Stimulated activated naive CD8-positive, alpha-beta T cell treated with anti-CD3 and anti-CD28 coated beads, Interleukin-15, Interleukin-2, amounts not matched to agents 100 ng/mL and 50 ng/mL, for 24 hours (primary cell): ENCODE measurements at regions not wholly inside any gene's neighbourhood (a gene's known extent, or its start where the extent isn't known, plus 50 kb on each side); places are given as distances from the start of the nearest gene placed in this dataset.

ENCODE experiments used
- H3K27ac Mint-ChIP-seq: one replicate; pipeline ENCODE4 v1.8.0; 2021; ENCODE audit warnings: mild to moderate bottlenecking, mixed read lengths
- H3K27me3 Mint-ChIP-seq: one replicate; pipeline ENCODE4 v1.8.0; 2021; ENCODE audit warnings: mixed read lengths
- H3K36me3 Mint-ChIP-seq: one replicate; pipeline ENCODE4 v1.8.0; 2021; ENCODE audit warnings: low read depth, mixed read lengths
- H3K4me1 Mint-ChIP-seq: one replicate; pipeline ENCODE4 v1.8.0; 2021; ENCODE audit warnings: low read depth, mixed read lengths
- H3K4me3 Mint-ChIP-seq: one replicate; pipeline ENCODE4 v1.8.0; 2021; ENCODE audit warnings: mild to moderate bottlenecking, mixed read lengths
- H3K9me3 Mint-ChIP-seq: one replicate; pipeline ENCODE4 v1.8.0; 2021; ENCODE audit warnings: mixed read lengths

- H3K4me1 Mint-ChIP-seq: no peaks in the 10 kb centered on the region
- peaks cover 36% of the 10 kb centered on the region for H3K27me3 Mint-ChIP-seq
- no peak overlapping the region for H3K4me3 Mint-ChIP-seq
- peaks cover 23% of the 10 kb centered on the region for H3K9me3 Mint-ChIP-seq
- H3K36me3 Mint-ChIP-seq: no peaks in the 10 kb centered on the region
- H3K27ac Mint-ChIP-seq: no peak overlapping the region
Observed at GRCh38 chr20:4524792-4525191, 161.5 kb upstream of the PRNP start.

GRCh38 chr20:4524307-4524706 is 161.9 kb upstream of the PRNP start:
- H3K4me1 Mint-ChIP-seq: no peaks in the 10 kb centered on the region
- H3K9me3 Mint-ChIP-seq: peaks cover 18% of the 10 kb centered on the region
- no peak overlapping the region for H3K4me3 Mint-ChIP-seq
- peaks cover 33% of the 10 kb centered on the region for H3K27me3 Mint-ChIP-seq
- no peaks in the 10 kb centered on the region for H3K36me3 Mint-ChIP-seq
- H3K27ac Mint-ChIP-seq: no peak overlapping the region

- Mint-ChIP-seq H3K27ac (no peak overlapping the region), H3K4me1 (no peaks in the 10 kb centered on the region), H3K9me3 (peaks cover 4% of the 10 kb centered on the region), H3K4me3 (no peak overlapping the region), H3K27me3 (peaks cover 23% of the 10 kb centered on the region), H3K36me3 (no peaks in the 10 kb centered on the region)
Observed at GRCh38 chr20:4522310-4522709, 163.9 kb upstream of the PRNP start.

DNA sequence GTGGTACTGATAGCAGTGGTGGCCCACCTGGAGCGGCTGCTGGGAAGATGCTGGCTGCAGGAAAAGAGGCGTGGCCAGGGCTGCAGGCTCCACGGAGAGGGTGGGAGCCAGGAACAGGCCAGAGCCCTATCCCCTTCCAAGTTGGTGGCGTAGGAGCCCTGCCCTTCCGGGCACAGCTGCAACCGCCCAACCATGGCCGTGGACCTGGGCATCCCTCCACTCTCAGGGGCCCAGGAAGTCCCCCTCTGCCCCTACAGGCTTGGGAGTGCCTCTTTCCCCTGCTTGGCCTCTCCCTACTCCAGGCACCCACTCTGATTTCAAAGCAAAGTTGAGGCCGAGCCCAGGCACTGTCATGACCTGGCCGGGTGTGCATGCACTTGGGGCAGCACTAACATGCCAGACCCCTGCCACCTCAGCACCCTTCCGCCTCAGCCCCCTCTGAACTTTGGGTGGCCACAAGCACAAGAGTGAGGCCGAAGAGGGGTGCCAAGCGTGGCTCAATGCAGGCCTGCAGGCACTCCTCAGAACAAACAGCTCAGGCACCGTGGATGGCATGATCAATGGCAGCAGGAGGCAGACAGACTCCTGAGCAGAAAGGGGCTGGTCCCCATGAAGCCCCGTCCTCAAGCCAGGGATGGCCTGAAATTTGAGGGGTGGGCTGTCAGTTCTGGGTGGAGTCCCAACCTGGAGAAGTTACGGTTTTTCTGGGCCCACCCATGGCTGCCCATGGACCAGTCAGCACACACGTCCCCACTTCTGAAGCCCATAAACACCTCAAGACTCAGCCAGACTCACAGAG is 164.9 kb upstream of the PRNP start:
- Mint-ChIP-seq H3K36me3 (no peaks in the 10 kb centered on the region), H3K27me3 (peaks cover 25% of the 10 kb centered on the region), H3K9me3 (peaks cover 4% of the 10 kb centered on the region), H3K4me1 (no peaks in the 10 kb centered on the region), H3K4me3 (no peak overlapping the region), H3K27ac (no peak overlapping the region)

DNA sequence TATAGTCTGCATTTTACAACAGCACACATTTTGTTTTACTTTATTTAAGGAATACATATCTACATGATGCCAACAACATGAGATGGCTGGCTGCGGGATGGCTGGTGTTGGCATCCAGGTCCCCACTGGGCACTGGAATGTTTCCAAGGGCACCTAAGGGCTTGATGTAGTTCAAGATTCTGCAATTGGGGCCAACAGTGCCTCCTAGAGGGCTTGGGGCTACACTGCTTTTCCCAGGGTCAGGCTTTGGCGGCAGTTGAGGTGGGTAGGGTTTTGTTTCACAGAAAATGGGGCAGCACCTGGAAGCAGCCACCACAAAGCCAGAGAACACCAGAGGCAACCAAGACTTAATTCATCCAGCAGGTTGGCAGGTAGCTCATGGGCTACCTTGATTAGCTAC is 166.7 kb upstream of the PRNP start:
- H3K36me3 Mint-ChIP-seq: no peaks in the 10 kb centered on the region
- peaks cover 4% of the 10 kb centered on the region for H3K9me3 Mint-ChIP-seq
- H3K27ac Mint-ChIP-seq: no peak overlapping the region
- no peaks in the 10 kb centered on the region for H3K4me1 Mint-ChIP-seq
- peaks cover 35% of the 10 kb centered on the region for H3K27me3 Mint-ChIP-seq
- no peak overlapping the region for H3K4me3 Mint-ChIP-seq

DNA sequence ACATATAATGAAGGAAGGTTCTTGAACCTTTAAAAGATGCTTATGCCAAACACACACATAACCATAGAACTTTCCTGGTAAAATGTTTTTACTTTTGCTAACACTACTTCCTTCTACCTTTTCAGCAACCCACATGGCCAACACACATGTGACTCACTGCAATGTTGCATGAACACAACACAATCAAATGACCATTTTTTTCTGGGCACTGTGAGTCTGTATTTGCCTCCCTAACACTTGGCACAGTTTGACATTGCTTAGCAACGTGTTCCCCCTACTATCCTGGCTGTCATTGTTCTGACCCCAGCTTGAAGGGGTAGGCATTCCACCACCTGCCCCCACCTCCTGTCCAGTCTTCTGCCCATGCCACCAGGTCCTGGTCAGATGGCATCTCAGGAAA is 169.4 kb upstream of the PRNP start:
- Mint-ChIP-seq H3K4me3 (no peak overlapping the region), H3K27ac (no peak overlapping the region), H3K9me3 (no peaks in the 10 kb centered on the region), H3K36me3 (no peaks in the 10 kb centered on the region), H3K27me3 (peaks cover 42% of the 10 kb centered on the region), H3K4me1 (no peaks in the 10 kb centered on the region)

- no peaks in the 10 kb centered on the region for H3K36me3 Mint-ChIP-seq
- H3K4me3 Mint-ChIP-seq: no peak overlapping the region
- peaks cover 49% of the 10 kb centered on the region for H3K27me3 Mint-ChIP-seq
- H3K27ac Mint-ChIP-seq: no peak overlapping the region
- H3K9me3 Mint-ChIP-seq: peaks cover 11% of the 10 kb centered on the region
- H3K4me1 Mint-ChIP-seq: no peaks in the 10 kb centered on the region
Observed at GRCh38 chr20:4513720-4514119, 172.5 kb upstream of the PRNP start.

DNA sequence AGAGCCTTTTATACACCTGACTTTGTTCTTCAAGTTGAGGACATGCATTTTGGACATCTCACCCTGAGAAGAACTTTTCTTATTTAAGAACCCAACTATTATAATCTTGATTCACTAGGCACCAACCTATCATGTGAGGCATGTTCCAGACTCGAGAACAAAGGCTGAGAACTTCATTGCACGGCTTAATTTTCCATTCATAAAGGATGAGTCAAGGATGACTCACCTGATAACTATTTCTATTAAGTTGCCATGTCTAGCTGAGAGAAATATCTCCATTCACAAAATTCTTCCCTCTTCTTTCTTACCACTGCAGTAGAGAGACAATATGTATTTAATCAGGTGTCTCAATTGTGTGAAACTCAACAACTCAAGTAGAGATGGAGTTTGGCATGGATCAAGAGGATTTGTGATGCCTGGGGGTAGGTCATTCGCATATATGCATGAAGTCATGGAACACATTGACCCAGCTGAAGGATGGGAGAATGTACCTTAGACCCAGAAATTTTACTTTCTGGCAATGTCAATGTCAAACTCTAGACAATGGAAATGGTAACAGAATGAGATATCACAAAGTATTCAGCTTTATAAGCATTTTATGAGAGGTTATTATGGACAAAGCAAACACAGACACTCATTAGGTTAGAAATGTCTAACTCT is 173.2 kb upstream of the PRNP start:
- Mint-ChIP-seq H3K36me3 (no peaks in the 10 kb centered on the region), H3K27ac (no peak overlapping the region), H3K4me1 (no peaks in the 10 kb centered on the region), H3K4me3 (no peak overlapping the region), H3K27me3 (peaks cover 45% of the 10 kb centered on the region), H3K9me3 (peaks cover 11% of the 10 kb centered on the region)

GRCh38 chr20:4511776-4512175 is 174.5 kb upstream of the PRNP start:
- Mint-ChIP-seq H3K4me3 (no peak overlapping the region), H3K36me3 (no peaks in the 10 kb centered on the region), H3K9me3 (peaks cover 11% of the 10 kb centered on the region), H3K4me1 (no peaks in the 10 kb centered on the region), H3K27ac (no peak overlapping the region), H3K27me3 (peaks cover 39% of the 10 kb centered on the region)

DNA sequence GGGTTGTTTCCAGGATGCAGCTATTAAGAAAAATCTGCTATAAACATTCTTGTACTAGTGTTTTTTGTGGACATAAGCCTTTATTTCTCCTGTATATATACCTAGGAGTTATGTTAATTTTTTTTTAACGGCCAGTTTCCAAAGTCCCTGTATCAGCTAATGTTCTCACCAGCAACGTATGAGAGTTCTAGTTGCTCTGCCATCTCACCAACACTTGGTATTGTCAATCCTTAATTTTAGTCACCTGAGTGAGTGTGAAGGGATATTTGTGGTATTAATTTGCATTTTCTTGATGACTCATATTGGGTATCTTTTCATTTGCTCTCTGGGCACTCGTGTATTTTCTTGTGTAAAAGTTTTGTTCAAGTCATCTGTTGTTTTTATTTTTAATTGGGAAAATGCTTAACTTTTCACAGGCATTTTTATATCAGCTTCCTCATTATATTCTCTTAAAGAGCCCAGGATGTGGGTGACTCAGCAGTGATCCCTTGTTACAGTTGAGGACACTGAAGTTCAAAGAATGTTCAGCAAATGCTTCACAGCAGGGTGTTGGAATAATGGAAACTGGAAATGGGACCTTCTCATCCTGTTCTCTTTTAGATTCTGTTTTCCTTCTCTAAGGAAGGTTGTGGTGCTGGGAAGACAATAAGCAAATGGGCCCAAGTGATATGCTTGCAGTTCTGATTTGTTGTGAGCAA is 176.3 kb upstream of the PRNP start:
- no peaks in the 10 kb centered on the region for H3K36me3 Mint-ChIP-seq
- no peaks in the 10 kb centered on the region for H3K4me1 Mint-ChIP-seq
- H3K27ac Mint-ChIP-seq: no peak overlapping the region
- H3K4me3 Mint-ChIP-seq: no peak overlapping the region
- peaks cover 39% of the 10 kb centered on the region for H3K27me3 Mint-ChIP-seq
- H3K9me3 Mint-ChIP-seq: peaks cover 11% of the 10 kb centered on the region

GRCh38 chr20:4508773-4509172 is 177.5 kb upstream of the PRNP start:
- no peak overlapping the region for H3K4me3 Mint-ChIP-seq
- peaks cover 11% of the 10 kb centered on the region for H3K9me3 Mint-ChIP-seq
- peaks cover 33% of the 10 kb centered on the region for H3K27me3 Mint-ChIP-seq
- H3K36me3 Mint-ChIP-seq: no peaks in the 10 kb centered on the region
- no peak overlapping the region for H3K27ac Mint-ChIP-seq
- H3K4me1 Mint-ChIP-seq: no peaks in the 10 kb centered on the region

DNA sequence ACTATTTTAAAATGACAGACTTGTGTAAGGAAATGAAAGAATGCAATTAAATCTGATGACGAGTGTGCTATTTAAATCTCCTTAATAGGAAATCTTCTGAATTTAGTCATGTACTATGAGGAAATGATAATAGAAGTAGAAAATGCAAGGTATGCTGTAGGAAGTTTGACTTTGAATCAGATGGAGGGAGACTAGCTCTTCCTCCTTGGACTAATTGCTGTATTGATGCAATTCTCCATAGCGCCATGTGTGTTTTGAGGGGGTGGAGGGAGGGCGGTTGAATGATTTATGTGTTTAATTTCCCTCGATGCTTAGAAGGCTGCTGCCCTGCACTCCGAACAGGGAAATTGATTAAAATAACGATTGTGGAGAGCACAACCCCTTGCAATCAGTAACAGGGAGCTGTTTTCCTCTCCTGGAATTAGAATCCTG is 179.0 kb upstream of the PRNP start:
- Mint-ChIP-seq H3K27ac (no peak overlapping the region), H3K27me3 (peaks cover 29% of the 10 kb centered on the region), H3K4me3 (no peak overlapping the region), H3K4me1 (no peaks in the 10 kb centered on the region), H3K9me3 (peaks cover 11% of the 10 kb centered on the region), H3K36me3 (no peaks in the 10 kb centered on the region)

GRCh38 chr20:4504814-4505213 is 181.4 kb upstream of the PRNP start:
- no peaks in the 10 kb centered on the region for H3K36me3 Mint-ChIP-seq
- H3K27ac Mint-ChIP-seq: no peak overlapping the region
- H3K9me3 Mint-ChIP-seq: peaks cover 4% of the 10 kb centered on the region
- no peaks in the 10 kb centered on the region for H3K4me1 Mint-ChIP-seq
- H3K27me3 Mint-ChIP-seq: peaks cover 23% of the 10 kb centered on the region
- H3K4me3 Mint-ChIP-seq: no peak overlapping the region

DNA sequence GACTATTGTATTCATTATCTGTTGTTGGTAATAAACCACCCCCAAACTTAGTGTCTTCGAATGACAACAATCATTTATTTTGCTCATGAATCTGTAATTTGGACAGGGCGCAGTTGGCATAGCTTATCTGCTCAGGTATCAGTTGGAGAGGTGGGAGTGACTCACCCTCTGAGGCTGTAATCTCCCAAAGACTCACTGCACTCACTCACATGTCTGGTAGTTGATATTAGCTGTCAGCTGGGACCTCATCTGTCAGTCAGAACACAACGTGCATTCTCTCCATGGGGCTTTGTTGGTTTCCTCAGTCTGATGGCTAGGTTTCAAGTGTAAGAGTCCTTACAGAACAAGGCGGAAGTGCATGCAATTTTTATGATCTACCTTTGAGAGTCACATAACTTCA is 183.5 kb upstream of the PRNP start:
- Mint-ChIP-seq H3K27me3 (peaks cover 28% of the 10 kb centered on the region), H3K36me3 (no peaks in the 10 kb centered on the region), H3K27ac (no peak overlapping the region), H3K4me1 (no peaks in the 10 kb centered on the region), H3K9me3 (no peaks in the 10 kb centered on the region), H3K4me3 (no peak overlapping the region)

GRCh38 chr20:4493386-4493785 is 192.9 kb upstream of the PRNP start:
- Mint-ChIP-seq H3K27me3 (peaks cover 9% of the 10 kb centered on the region), H3K36me3 (no peaks in the 10 kb centered on the region), H3K4me3 (no peak overlapping the region), H3K27ac (no peak overlapping the region), H3K4me1 (no peaks in the 10 kb centered on the region), H3K9me3 (no peaks in the 10 kb centered on the region)
